ENCODE measurements at regions not wholly inside any gene's neighbourhood (a gene's known extent, or its start where the extent isn't known, plus 50 kb on each side); places are given as distances from the start of the nearest gene placed in this dataset.

DNA sequence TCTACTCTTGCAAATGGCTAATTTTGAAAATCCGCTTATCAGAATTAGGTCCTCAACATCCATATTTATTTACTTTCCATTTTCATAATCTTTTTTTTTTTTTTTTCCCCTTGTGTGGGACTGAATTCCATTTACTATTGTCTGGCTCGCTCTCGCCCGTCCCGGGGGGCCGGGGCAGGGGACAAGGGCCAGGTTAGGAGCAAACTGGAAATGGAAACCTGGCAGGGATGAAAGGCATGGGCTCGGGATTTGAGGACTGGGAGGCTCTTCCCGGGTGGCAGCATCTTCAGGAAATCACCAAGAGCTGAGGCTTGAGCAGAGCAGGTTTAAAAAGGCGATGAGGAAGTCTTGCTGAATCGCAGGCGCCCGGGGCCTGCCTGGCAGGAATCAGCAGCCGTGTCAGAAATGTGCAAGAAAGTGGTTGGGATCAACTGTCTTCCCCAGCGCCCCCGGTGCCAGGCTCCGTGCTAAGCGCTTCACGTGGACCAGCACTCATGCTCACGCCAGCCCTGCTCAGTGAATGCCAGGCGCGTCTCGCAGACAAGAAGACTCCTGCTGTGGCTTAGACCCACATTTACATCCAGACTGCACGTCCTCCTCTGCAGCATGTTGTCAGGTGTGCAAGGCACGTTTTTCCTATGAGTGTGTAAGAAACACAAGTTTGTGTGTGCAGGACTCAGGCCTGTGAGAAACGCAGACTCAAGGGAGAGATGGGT lies 66.3 kb upstream of the UNC5A start:
- Mint-ChIP-seq H3K27me3 (ENCODE audit: low read depth) (peaks cover 77% of the 10 kb centered on the region), H3K36me3 (ENCODE audit: low read depth) (no peaks in the 10 kb centered on the region), H3K9me3 (ENCODE audit: low read depth) (no peaks in the 10 kb centered on the region), H3K4me3 (ENCODE audit: unreplicated experiment) (no peak overlapping the region), H3K27ac (ENCODE audit: unreplicated experiment) (no peak overlapping the region), H3K4me1 (ENCODE audit: low read depth) (no peaks in the 10 kb centered on the region)
- peak; percentile 68 for DNase-seq (ENCODE audit: low spot score)
- TF ChIP-seq, protein P1, sequence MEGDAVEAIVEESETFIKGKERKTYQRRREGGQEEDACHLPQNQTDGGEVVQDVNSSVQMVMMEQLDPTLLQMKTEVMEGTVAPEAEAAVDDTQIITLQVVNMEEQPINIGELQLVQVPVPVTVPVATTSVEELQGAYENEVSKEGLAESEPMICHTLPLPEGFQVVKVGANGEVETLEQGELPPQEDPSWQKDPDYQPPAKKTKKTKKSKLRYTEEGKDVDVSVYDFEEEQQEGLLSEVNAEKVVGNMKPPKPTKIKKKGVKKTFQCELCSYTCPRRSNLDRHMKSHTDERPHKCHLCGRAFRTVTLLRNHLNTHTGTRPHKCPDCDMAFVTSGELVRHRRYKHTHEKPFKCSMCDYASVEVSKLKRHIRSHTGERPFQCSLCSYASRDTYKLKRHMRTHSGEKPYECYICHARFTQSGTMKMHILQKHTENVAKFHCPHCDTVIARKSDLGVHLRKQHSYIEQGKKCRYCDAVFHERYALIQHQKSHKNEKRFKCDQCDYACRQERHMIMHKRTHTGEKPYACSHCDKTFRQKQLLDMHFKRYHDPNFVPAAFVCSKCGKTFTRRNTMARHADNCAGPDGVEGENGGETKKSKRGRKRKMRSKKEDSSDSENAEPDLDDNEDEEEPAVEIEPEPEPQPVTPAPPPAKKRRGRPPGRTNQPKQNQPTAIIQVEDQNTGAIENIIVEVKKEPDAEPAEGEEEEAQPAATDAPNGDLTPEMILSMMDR (IDR thresholded peaks at IDR 0.05) = no peak

DNA sequence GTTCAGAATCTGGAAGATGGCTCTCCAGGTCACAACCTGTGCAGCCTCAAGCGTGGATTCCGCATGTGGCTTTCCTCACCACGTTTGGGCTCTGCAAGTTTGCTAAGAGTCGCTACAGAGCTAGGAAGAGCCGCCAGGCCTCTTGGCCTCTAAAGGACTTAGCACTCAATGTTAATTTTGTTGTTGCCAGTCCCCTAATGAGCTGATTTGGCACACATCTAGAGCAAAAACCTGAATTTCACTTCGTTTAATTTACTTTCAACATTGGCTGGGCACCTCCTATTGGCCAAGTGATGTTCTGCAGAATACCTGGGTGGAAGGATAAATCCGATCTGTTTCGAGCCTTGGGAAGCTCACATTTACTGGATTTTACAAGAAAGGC lies 65.8 kb upstream of the UNC5A start:
- no peak overlapping the region for H3K4me3 Mint-ChIP-seq (ENCODE audit: unreplicated experiment)
- TF ChIP-seq, protein P1 (IDR thresholded peaks at IDR 0.05) = peak; percentile 54
- peaks cover 74% of the 10 kb centered on the region for H3K27me3 Mint-ChIP-seq (ENCODE audit: low read depth)
- H3K27ac Mint-ChIP-seq (ENCODE audit: unreplicated experiment) = no peak overlapping the region
- DNase-seq (ENCODE audit: low spot score) = no peak
- H3K9me3 Mint-ChIP-seq (ENCODE audit: low read depth) = no peaks in the 10 kb centered on the region
- no peaks in the 10 kb centered on the region for H3K36me3 Mint-ChIP-seq (ENCODE audit: low read depth)
- no peaks in the 10 kb centered on the region for H3K4me1 Mint-ChIP-seq (ENCODE audit: low read depth)

DNA sequence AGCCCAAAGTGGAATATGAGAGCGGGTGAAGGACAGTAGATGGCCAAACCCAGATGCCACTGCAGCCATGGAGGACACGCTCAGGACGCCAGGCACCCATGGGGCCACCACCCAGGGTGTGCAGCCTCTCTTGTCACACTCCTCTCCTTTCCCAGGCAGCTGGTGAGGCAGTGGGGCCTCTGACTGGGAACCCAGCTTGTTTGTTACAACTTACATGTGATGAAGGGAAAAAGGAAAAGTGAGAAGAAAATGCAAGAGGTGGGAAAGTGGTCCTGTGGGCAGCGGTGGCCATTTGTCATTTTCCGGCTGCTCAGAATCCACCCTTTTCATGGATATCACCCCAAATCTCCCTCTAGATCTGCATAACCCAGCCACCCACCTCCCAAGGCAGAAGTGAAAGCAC lies 62.7 kb upstream of the UNC5A start:
- Mint-ChIP-seq H3K9me3 (ENCODE audit: low read depth) (peaks cover 5% of the 10 kb centered on the region), H3K4me1 (ENCODE audit: low read depth) (no peaks in the 10 kb centered on the region), H3K27me3 (ENCODE audit: low read depth) (peaks cover 76% of the 10 kb centered on the region), H3K4me3 (ENCODE audit: unreplicated experiment) (no peak overlapping the region), H3K27ac (ENCODE audit: unreplicated experiment) (no peak overlapping the region), H3K36me3 (ENCODE audit: low read depth) (no peaks in the 10 kb centered on the region)
- peak; percentile 69 for DNase-seq (ENCODE audit: low spot score)
- TF ChIP-seq, protein P1 (IDR thresholded peaks at IDR 0.05) = no peak

DNA sequence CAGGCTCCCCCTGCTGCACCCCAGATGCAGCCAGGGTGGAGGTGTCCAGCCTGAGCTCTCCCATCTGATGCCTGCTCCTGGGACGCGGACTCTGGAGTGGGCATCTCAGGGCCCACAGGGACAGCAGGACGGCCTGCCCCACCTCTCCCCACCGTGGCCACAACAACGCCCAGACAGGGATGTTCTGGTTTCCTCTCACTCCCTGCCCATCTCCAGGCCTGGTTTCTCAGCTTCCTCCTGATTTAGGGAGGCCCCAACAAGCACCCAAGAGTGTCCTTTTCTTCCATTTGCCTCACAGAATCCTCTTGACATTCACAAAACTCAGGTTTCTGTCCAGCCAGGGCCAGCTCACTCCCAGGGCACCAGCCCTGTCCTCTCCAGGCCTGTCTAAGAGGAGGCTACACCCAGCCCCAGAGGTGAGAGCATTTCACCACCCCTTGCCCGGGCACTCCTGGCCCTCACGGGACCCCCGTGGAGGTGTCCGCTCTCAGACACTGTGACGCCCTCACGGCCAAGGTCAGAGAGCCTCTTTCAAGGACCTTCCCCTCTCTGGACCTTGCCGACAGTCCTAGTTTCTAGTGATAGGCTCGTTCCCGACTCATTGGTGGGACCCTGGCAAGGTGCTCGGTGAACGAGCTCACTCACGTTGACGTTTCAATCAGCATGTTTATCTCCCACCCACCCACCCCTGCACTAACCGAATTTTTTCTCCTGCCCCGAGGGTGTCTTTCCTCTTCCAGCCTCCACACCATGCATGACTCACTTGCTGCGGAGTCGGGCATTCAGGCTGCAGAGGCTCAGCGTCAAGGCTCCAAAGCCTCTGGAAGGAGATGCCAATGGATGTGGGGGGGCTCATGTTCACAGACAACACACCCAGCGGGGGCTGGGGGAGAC lies 62.0 kb upstream of the UNC5A start:
- no peak overlapping the region for H3K27ac Mint-ChIP-seq (ENCODE audit: unreplicated experiment)
- no peaks in the 10 kb centered on the region for H3K4me1 Mint-ChIP-seq (ENCODE audit: low read depth)
- peaks cover 7% of the 10 kb centered on the region for H3K9me3 Mint-ChIP-seq (ENCODE audit: low read depth)
- peaks cover 77% of the 10 kb centered on the region for H3K27me3 Mint-ChIP-seq (ENCODE audit: low read depth)
- peak; percentile 72 for DNase-seq (ENCODE audit: low spot score)
- H3K36me3 Mint-ChIP-seq (ENCODE audit: low read depth) = no peaks in the 10 kb centered on the region
- TF ChIP-seq, protein P1 (IDR thresholded peaks at IDR 0.05) = no peak
- no peak overlapping the region for H3K4me3 Mint-ChIP-seq (ENCODE audit: unreplicated experiment)
